PC-9 (cell line): ENCODE measurements at regions not wholly inside any gene's neighbourhood (a gene's known extent, or its start where the extent isn't known, plus 50 kb on each side); places are given as distances from the start of the nearest gene placed in this dataset.

Experiments
- CTCF ChIP-seq: fragments of 200-600 bp; sonication (generic); conservative IDR thresholded peaks from 2 replicates; pipeline ENCODE4 v1.6.1; 2017; ENCODE audit warnings: mixed run types, antibody characterized with exemption, mild to moderate bottlenecking, moderate library complexity
- EZH2 ChIP-seq: fragments of 200-600 bp; sonication (generic); IDR thresholded peaks from 2 replicates; pipeline ENCODE4 v1.8.0; 2017; ENCODE audit warnings: antibody characterized with exemption, low read depth

GRCh38 chr1:98373056-98373455, 288.5 kb upstream of the SNX7 start:
- TF ChIP-seq CTCF (no peak), EZH2 (no peak)
